ENCODE measurements at regions not wholly inside any gene's neighbourhood (a gene's known extent, or its start where the extent isn't known, plus 50 kb on each side); places are given as distances from the start of the nearest gene placed in this dataset.

- peaks cover 62% of the 10 kb centered on the region for H3K27me3 ChIP-seq
- H3K4me1 ChIP-seq (ENCODE audit: low read depth): no peaks in the 10 kb centered on the region
- H3K36me3 ChIP-seq: no peaks in the 10 kb centered on the region
- peak overlapping the region; percentile 28 for H3K4me3 ChIP-seq
- H3K27ac ChIP-seq: no peak overlapping the region
- DNase-seq (ENCODE audit: low read depth in 1 of 2, low spot score in 1 of 2): no peak
- no peaks in the 10 kb centered on the region for H3K9me3 ChIP-seq (ENCODE audit: low read depth)
- no peak for TF ChIP-seq CTCF (IDR thresholded peaks at IDR 0.05; ENCODE audit: low read depth, low read length)
These were observed 49.9 kb upstream of the WNT7B start for GRCh38 chr22:46026899-46027210.

- Histone ChIP-seq H3K27ac (no peak overlapping the region), H3K36me3 (no peaks in the 10 kb centered on the region), H3K4me3 (peak overlapping the region; percentile 28), H3K9me3 (ENCODE audit: low read depth) (no peaks in the 10 kb centered on the region), H3K4me1 (ENCODE audit: low read depth) (no peaks in the 10 kb centered on the region), H3K27me3 (peaks cover 61% of the 10 kb centered on the region)
- TF ChIP-seq CTCF (IDR thresholded peaks at IDR 0.05; ENCODE audit: low read depth, low read length): no peak
- peak in 1 of 2 donors; percentile 57 for DNase-seq (ENCODE audit: low read depth in 1 of 2, low spot score in 1 of 2)
These were observed 50.5 kb upstream of the WNT7B start for GRCh38 chr22:46027211-46028105.

GRCh38 chr22:46028106-46028991 lies 51.4 kb upstream of the WNT7B start:
- DNase-seq (ENCODE audit: low read depth in 1 of 2, low spot score in 1 of 2): no peak
- H3K4me1 ChIP-seq (ENCODE audit: low read depth): no peaks in the 10 kb centered on the region
- no peak overlapping the region for H3K27ac ChIP-seq
- peaks cover 57% of the 10 kb centered on the region for H3K27me3 ChIP-seq
- no peaks in the 10 kb centered on the region for H3K9me3 ChIP-seq (ENCODE audit: low read depth)
- H3K36me3 ChIP-seq: no peaks in the 10 kb centered on the region
- no peak overlapping the region for H3K4me3 ChIP-seq
- TF ChIP-seq CTCF (IDR thresholded peaks at IDR 0.05; ENCODE audit: low read depth, low read length): no peak

- H3K4me1 ChIP-seq (ENCODE audit: low read depth): no peaks in the 10 kb centered on the region
- no peak overlapping the region for H3K4me3 ChIP-seq
- no peak for TF ChIP-seq CTCF (IDR thresholded peaks at IDR 0.05; ENCODE audit: low read depth, low read length)
- peaks cover 51% of the 10 kb centered on the region for H3K27me3 ChIP-seq
- no peaks in the 10 kb centered on the region for H3K9me3 ChIP-seq (ENCODE audit: low read depth)
- H3K36me3 ChIP-seq: no peaks in the 10 kb centered on the region
- no peak overlapping the region for H3K27ac ChIP-seq
- no peak for DNase-seq (ENCODE audit: low read depth in 1 of 2, low spot score in 1 of 2)
These were observed 52.1 kb upstream of the WNT7B start for GRCh38 chr22:46029036-46029435.

- H3K9me3 ChIP-seq (ENCODE audit: low read depth): no peaks in the 10 kb centered on the region
- H3K4me1 ChIP-seq (ENCODE audit: low read depth): no peaks in the 10 kb centered on the region
- H3K36me3 ChIP-seq: no peaks in the 10 kb centered on the region
- no peak for TF ChIP-seq CTCF (IDR thresholded peaks at IDR 0.05; ENCODE audit: low read depth, low read length)
- no peak for DNase-seq (ENCODE audit: low read depth in 1 of 2, low spot score in 1 of 2)
- H3K4me3 ChIP-seq: no peak overlapping the region
- peaks cover 44% of the 10 kb centered on the region for H3K27me3 ChIP-seq
- H3K27ac ChIP-seq: no peak overlapping the region
These were observed 52.7 kb upstream of the WNT7B start for GRCh38 chr22:46029574-46030200.
